ENCODE measurements at regions not wholly inside any gene's neighbourhood (a gene's known extent, or its start where the extent isn't known, plus 50 kb on each side); places are given as distances from the start of the nearest gene placed in this dataset.

GRCh38 chr6:3581469-3581868, 124.6 kb upstream of the SLC22A23 start:
- no peak for TF ChIP-seq SP1 (IDR thresholded peaks at IDR 0.05)
- TF ChIP-seq SUZ12 (IDR thresholded peaks at IDR 0.05), result no peak
- no peak for TF ChIP-seq ZNF384 (IDR thresholded peaks at IDR 0.05)
- TF ChIP-seq ARNT (IDR thresholded peaks at IDR 0.05), result no peak
- TF ChIP-seq FOXM1 (IDR thresholded peaks at IDR 0.05; ENCODE audit: borderline replicate concordance), result no peak
- TF ChIP-seq FOXK2 (IDR thresholded peaks at IDR 0.05), result no peak
- no peak for TF ChIP-seq BHLHE40 (IDR thresholded peaks at IDR 0.05; ENCODE audit: borderline replicate concordance)
- no peak for TF ChIP-seq HDGF (IDR thresholded peaks at IDR 0.05; ENCODE audit: borderline replicate concordance)
- no peak for TF ChIP-seq TARDBP (IDR thresholded peaks at IDR 0.05)
- no peak for TF ChIP-seq ELF4 (IDR thresholded peaks at IDR 0.05)
- TF ChIP-seq NFRKB (IDR thresholded peaks at IDR 0.05), result no peak
